Activated naive CD4-positive, alpha-beta T cell treated with anti-CD3 and anti-CD28 coated beads for 36 hours (primary cell): ENCODE measurements at regions not wholly inside any gene's neighbourhood (a gene's known extent, or its start where the extent isn't known, plus 50 kb on each side); places are given as distances from the start of the nearest gene placed in this dataset.
A peak's percentile ranks its signal among the peaks of the same experiment; 100 is the strongest.

ENCODE experiments used
- CTCF ChIA-PET: fragments of 350-600 bp; sonication (Branson Sonifier 250); formaldehyde crosslinking; loops from one replicate; lab custom pipeline; 2021; ENCODE audit warnings: antibody characterized with exemption; lab: Charles Lee
- DNase-seq: peaks from one replicate; pipeline ENCODE4 v3.0.0-alpha.2; 2020
- H3K27ac Mint-ChIP-seq: one replicate; pipeline ENCODE4 v1.8.0; 2021; ENCODE audit warnings: mild to moderate bottlenecking, mixed read lengths
- H3K27me3 Mint-ChIP-seq: one replicate; pipeline ENCODE4 v1.8.0; 2021; ENCODE audit warnings: low read depth, mixed read lengths
- H3K36me3 Mint-ChIP-seq: one replicate; pipeline ENCODE4 v1.8.0; 2021; ENCODE audit warnings: low read depth, mixed read lengths
- H3K4me1 Mint-ChIP-seq: one replicate; pipeline ENCODE4 v1.8.0; 2021; ENCODE audit warnings: low read depth, mixed read lengths
- H3K4me3 Mint-ChIP-seq: one replicate; pipeline ENCODE4 v1.8.0; 2021; ENCODE audit warnings: mild to moderate bottlenecking, moderate library complexity, mixed read lengths
- H3K9me3 Mint-ChIP-seq: one replicate; pipeline ENCODE4 v1.8.0; 2021; ENCODE audit warnings: mixed read lengths
- intact Hi-C: fragments of 100-400 bp; cut with micrococcal nuclease; formaldehyde crosslinking; loops from one replicate; pipeline ENCODE4 v1.15.1; 2023

DNA sequence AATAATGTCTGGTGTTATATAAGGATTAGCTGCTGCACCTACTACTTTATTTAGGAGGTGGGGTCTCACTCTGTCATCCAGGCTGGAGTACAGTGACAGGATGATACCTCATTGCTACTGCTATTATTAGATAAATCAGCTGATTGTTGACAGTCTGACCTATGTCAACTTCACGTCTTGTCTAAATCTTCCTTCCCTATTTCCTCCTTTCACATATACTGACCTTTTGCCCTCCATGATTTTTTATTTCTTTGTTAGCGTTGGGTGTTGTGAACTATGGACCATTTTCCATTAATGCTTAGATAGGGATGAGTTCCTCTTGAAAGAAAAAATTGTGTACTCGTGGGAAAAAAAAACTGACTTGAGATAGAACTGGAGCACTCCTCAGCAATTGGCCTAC, 109.9 kb upstream of the BEND6 start:
- intact Hi-C loops = no loop called here

DNA sequence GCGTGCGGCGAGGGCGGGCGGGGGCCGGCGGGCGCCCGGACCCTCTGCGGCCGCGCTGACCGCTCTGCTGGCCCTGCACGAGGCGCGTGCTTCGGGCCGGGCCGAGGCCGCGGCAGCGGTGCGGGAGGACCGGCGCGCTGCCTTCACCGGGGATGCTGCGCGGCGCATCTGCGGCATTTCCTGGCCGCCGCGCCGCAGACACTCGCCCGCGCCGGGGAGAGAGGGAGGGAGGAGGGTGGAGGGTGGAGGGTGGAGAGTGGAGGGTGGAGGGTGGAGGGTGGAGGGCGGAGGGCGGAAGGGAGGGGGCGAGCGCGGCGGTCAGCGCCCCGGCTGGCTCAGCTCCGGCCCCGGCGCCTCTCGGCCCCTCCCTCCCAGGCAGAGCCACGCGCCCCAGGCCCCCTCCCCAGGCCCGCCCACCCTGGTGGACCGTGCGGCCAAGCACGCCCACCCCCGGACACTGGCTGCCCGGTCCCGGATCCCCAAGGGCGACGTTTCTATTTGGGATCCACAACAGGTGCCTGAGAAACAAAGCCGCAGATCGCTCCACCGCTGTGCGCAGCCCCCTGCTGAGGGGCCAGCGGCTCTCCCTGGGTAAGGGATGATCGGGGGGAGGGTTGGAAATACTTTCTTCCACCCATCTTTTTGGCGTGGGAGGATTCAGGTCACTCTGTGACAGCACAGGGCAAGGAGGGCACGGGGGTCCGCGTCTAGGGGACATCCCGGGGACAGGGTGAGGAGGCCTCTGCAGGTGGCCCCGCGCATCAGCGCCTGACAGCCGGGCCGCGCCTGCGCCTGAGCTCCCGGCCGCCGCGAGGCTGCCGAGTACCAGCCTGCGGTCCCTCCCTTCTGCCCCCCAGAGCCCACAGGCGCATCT, 111.2 kb upstream of the BEND6 start:
- Mint-ChIP-seq H3K9me3 (no peaks in the 10 kb centered on the region), H3K4me3 (peak overlapping the region; percentile 84), H3K4me1 (peaks cover 6% of the 10 kb centered on the region), H3K27ac (no peak overlapping the region), H3K36me3 (no peaks in the 10 kb centered on the region), H3K27me3 (peaks cover 33% of the 10 kb centered on the region)
- intact Hi-C loops = loop anchor here (1.0 kb wide), 1 partner anchor 111 kb away; no protein-coding TSS in a partner anchor
- CTCF ChIA-PET = interaction anchor here (0.6 to 1.1 kb wide), 9 partner anchors 9 to 268 kb away, joined by 3 to 4 read pairs (median 3); no protein-coding TSS in a partner anchor
- peak; percentile 71 for DNase-seq

More for the DNA sequence above, 109.9 kb upstream of the BEND6 start:
- no peak for DNase-seq
- Mint-ChIP-seq H3K27ac (no peak overlapping the region), H3K4me3 (no peak overlapping the region), H3K9me3 (no peaks in the 10 kb centered on the region), H3K27me3 (peaks cover 33% of the 10 kb centered on the region), H3K36me3 (no peaks in the 10 kb centered on the region), H3K4me1 (peaks cover 6% of the 10 kb centered on the region)
- CTCF ChIA-PET = interaction anchor here (0.9 to 4.3 kb wide), 3 partner anchors 93 to 137 kb away, joined by 3 to 17 read pairs (median 13); no protein-coding TSS in a partner anchor

DNA sequence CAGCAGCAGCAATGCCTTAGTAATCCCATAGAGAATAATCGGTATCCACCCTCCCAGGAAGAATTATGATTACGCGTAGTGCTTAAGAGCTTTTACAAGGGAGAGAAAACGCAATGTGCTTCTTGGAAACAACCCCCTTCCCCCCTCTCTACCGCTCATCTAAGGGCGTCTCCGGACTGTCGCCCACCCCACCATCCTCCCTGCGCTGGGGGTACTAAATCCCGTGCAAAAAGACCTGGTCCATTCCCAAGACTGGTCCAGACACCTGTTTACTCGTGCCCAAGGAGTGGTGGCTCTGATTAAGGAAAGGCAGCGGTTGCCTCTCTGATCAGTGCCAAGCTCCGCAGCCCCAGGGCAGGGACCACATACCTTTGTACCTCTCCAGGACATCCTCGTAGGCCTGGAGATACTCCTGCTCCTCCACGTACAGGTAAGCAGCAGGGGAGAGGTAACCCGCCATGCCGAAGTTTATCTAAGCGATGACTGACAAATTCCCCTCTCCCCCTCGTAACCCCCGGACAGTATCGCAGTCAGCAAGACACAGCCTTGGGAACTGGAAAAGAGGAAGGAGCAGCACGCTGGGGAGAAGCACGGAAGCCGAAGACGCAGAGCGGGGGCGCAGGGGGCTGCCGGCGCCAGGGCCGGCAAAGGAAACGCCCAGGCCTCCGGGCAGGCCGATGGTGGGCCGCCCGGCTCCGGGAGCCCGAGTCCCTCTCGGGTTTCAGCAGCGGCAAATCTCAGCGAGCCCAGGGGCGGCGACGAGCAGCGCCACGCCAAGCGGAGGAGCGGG, 112.0 kb upstream of the BEND6 start:
- H3K27me3 Mint-ChIP-seq = peaks cover 41% of the 10 kb centered on the region
- peak overlapping the region; percentile 84 for H3K4me3 Mint-ChIP-seq
- no peaks in the 10 kb centered on the region for H3K9me3 Mint-ChIP-seq
- intact Hi-C loops = no loop called here
- H3K4me1 Mint-ChIP-seq = peaks cover 6% of the 10 kb centered on the region
- DNase-seq = peak; percentile 5
- H3K27ac Mint-ChIP-seq = no peak overlapping the region
- CTCF ChIA-PET = interaction anchor here (1.1 kb wide), 1 partner anchor 127 kb away, joined by 3 read pairs; no protein-coding TSS in a partner anchor
- no peaks in the 10 kb centered on the region for H3K36me3 Mint-ChIP-seq

DNA sequence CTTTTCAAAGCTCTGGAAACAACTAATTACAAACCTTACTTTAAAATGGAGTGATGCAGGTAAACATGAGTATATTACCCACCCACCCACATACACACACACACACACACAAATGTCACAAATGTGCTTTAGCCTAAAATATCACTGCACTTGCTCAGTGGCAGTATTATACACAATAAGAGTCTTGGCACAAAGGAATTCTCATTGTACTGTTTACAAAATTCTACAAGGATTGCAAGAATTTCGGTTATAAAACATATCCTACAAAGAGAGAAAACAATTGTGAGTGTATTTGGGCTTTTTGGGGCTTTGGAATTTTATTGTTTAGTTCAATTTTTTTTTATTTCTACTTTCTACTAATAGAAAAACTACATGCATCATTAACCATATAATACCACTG, 113.2 kb upstream of the BEND6 start:
- intact Hi-C loops = no loop called here
- no peaks in the 10 kb centered on the region for H3K36me3 Mint-ChIP-seq
- peaks cover 48% of the 10 kb centered on the region for H3K27me3 Mint-ChIP-seq
- no peak overlapping the region for H3K27ac Mint-ChIP-seq
- no peak for DNase-seq
- H3K4me1 Mint-ChIP-seq = peaks cover 6% of the 10 kb centered on the region
- H3K9me3 Mint-ChIP-seq = no peaks in the 10 kb centered on the region
- H3K4me3 Mint-ChIP-seq = no peak overlapping the region
- CTCF ChIA-PET = interaction anchor here (0.8 to 1.5 kb wide), 3 partner anchors 10 to 133 kb away, joined by 3 to 5 read pairs (median 3); no protein-coding TSS in a partner anchor

DNA sequence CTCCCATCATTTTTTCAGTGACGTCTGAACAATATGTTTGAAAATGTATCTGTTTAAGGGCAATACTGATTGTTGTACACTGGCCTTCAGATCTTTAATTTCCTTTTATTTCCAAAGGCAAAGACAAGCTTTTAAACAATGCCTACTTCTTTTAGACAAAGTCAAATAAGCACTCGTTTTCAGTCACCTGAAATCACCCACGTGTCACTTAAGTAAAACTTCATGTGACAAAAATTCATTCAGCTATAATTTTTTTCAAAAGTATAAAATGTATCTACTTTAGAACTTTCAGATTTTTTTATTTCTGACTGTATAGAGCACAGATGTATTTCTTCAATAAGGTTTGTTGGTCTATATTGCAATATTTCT, 113.5 kb upstream of the BEND6 start:
- CTCF ChIA-PET = interaction anchor here (0.8 to 1.5 kb wide), 3 partner anchors 11 to 132 kb away, joined by 3 to 5 read pairs (median 3); no protein-coding TSS in a partner anchor
- peaks cover 46% of the 10 kb centered on the region for H3K27me3 Mint-ChIP-seq

DNA sequence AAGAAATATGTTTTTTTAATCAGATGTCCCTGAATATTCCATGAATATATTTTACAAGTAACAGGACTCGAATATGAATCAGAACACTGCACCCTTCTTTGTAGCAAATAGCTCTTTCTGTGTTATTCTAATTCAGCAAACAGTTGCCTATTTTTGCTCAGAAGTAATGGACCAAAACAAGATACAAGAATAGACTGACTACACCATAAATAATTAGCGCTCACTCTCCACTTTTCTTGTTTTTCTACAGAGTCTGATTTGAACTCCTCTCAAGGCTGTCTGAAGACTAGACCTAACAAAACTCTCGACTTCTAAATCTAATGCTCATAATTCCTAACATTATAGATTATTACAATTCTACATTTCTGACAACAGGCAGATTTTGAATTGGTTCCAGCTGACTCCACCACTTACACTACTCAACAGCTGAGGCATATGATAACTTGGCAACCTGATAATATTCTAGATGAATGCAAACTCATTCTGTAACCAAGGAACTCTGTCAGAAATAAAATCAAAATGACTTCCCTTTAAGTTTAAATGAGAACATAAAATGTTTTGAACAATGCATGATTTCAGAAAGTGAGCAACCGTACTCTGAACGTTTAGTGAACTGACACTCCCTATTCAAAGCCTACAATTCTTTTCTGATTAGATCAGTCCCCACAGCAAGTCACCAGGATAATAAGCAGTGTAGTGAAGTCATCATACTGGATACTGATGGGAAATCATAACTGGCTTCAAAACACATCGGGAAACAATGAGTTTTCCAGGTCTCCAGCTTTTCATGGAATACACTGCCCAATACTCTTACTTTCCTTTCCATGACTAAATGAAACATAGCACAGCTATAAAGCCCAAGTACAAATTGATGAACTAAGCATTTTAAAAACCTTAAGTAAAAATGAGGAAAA, 114.2 kb upstream of the BEND6 start:
- intact Hi-C loops = no loop called here
- CTCF ChIA-PET = interaction anchor here (0.8 to 1.5 kb wide), 4 partner anchors 10 to 132 kb away, joined by 3 to 5 read pairs (median 3); no protein-coding TSS in a partner anchor
- H3K27me3 Mint-ChIP-seq = peaks cover 46% of the 10 kb centered on the region
- no peak overlapping the region for H3K27ac Mint-ChIP-seq
- H3K9me3 Mint-ChIP-seq = no peaks in the 10 kb centered on the region
- no peak for DNase-seq
- H3K4me3 Mint-ChIP-seq = no peak overlapping the region
- no peaks in the 10 kb centered on the region for H3K36me3 Mint-ChIP-seq
- peaks cover 6% of the 10 kb centered on the region for H3K4me1 Mint-ChIP-seq

More for the DNA sequence above, 113.5 kb upstream of the BEND6 start:
- DNase-seq = no peak
- intact Hi-C loops = no loop called here
- H3K36me3 Mint-ChIP-seq = no peaks in the 10 kb centered on the region
- H3K4me3 Mint-ChIP-seq = no peak overlapping the region
- no peak overlapping the region for H3K27ac Mint-ChIP-seq
- peaks cover 6% of the 10 kb centered on the region for H3K4me1 Mint-ChIP-seq
- H3K9me3 Mint-ChIP-seq = no peaks in the 10 kb centered on the region

DNA sequence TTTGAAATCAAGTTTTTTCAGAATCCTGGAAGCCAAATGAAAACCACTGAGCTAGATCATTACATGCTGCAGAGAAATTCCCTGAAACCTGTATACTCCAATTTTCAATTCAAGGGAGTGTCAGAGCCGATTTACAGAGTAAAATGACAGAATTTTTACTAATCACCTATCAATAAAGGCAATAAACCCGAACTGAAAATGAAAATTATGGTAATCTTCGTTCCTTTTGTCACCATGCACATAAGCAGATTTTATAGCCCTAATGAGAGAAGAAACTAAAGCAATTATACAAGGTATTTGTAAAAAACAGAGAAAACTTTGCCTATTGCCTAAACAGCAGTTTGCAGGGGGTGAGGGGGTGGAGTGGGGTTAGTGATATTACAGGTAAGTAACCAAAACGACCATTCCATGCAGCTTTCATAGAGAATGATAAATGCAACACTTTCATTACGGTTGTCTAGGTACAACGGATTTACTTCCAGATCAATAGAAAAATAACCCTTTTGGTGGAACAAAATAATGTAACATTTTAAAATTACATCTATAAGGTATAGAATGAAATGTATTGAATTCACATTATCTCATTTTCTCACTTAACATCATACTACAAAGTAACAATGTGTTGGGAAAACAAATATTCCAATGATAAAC, 115.2 kb upstream of the BEND6 start:
- Mint-ChIP-seq H3K27me3 (peaks cover 52% of the 10 kb centered on the region), H3K4me1 (peaks cover 6% of the 10 kb centered on the region), H3K9me3 (no peaks in the 10 kb centered on the region), H3K36me3 (no peaks in the 10 kb centered on the region), H3K4me3 (no peak overlapping the region), H3K27ac (no peak overlapping the region)
- no peak for DNase-seq
- intact Hi-C loops = no loop called here
- CTCF ChIA-PET = no interaction called here

DNA sequence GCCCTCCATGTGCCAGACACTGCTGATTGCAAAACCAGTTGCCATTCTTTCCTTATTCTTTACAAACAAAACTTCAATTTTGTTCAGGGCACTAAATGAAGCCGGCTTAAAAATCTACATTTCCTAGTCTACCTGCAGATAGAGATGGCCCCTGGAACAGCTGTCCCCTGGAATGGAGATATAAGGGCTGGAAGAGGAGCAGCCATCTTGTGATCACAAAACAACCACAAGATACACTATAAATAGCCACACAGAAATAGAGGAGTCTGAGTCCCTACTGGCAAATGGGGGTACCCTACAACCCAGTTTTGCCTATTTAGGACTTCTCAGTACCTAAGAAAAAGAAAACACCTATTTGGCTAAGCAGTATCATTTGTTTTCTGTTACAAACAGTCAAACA, 115.9 kb upstream of the BEND6 start:
- Mint-ChIP-seq H3K4me1 (peaks cover 6% of the 10 kb centered on the region), H3K27ac (no peak overlapping the region), H3K36me3 (no peaks in the 10 kb centered on the region), H3K9me3 (no peaks in the 10 kb centered on the region), H3K4me3 (no peak overlapping the region), H3K27me3 (peaks cover 55% of the 10 kb centered on the region)
- CTCF ChIA-PET = no interaction called here
- no peak for DNase-seq
- intact Hi-C loops = no loop called here

DNA sequence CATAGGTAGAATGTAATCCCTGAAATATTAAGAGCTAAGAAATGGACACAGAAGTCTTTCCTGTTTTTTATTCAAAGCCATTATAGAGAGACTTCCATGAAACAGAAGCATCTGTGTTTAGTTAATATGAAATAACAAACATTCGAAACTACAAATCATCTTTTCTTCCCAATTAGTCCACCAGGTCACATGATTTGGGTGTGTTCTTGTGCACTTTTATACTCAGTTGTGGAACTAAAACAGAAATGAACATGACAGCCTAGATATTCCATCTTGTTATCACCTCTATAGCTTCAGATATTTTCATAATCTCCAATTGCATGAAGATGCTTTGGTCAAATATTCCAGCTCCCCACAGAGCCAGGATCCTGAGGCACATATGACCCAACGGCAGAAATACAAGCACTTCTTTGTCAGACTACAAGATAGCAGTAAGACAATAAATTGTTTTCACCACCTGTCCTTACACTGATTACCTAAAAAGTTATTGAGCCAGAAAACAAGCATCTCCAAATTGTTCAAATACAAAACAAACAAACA, 116.8 kb upstream of the BEND6 start:
- H3K36me3 Mint-ChIP-seq = no peaks in the 10 kb centered on the region
- H3K27me3 Mint-ChIP-seq = peaks cover 56% of the 10 kb centered on the region
- no peak overlapping the region for H3K4me3 Mint-ChIP-seq
- H3K27ac Mint-ChIP-seq = no peak overlapping the region
- CTCF ChIA-PET = interaction anchor here (0.7 kb wide), 1 partner anchor 29 kb away, joined by 3 read pairs; no protein-coding TSS in a partner anchor
- intact Hi-C loops = no loop called here
- no peak for DNase-seq
- H3K9me3 Mint-ChIP-seq = no peaks in the 10 kb centered on the region
- peaks cover 6% of the 10 kb centered on the region for H3K4me1 Mint-ChIP-seq

DNA sequence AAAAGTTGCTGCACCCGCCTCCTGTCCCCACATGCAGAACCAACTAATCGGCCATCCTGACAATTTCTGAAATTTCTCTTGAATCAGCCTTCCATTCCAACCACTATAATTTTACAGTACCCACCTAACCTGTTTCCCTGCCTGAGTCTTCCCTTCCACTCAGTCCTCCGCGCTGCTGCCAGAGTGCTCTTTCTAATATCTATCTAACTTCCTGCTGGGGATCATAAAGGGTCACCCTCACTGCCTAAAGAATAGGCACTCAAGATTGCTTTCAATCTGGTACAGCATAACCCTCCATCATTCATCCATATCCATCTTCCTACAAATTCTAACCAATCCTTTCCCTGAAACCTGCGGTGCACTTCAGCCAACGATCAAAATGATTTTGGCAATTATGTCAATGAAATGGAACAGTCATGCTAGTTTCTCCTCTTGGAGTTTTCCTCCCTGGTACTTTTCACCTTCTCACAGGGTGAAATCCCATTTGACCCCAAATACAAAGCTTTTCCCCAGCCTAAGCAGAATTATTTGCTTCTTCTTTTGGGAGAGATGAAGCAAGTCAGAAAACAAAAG, 117.5 kb upstream of the BEND6 start:
- intact Hi-C loops = no loop called here
- H3K9me3 Mint-ChIP-seq = no peaks in the 10 kb centered on the region
- no peak overlapping the region for H3K4me3 Mint-ChIP-seq
- no peaks in the 10 kb centered on the region for H3K4me1 Mint-ChIP-seq
- CTCF ChIA-PET = interaction anchor here (0.7 kb wide), 1 partner anchor 30 kb away, joined by 3 read pairs; no protein-coding TSS in a partner anchor
- H3K27ac Mint-ChIP-seq = no peak overlapping the region
- H3K27me3 Mint-ChIP-seq = peaks cover 54% of the 10 kb centered on the region
- H3K36me3 Mint-ChIP-seq = no peaks in the 10 kb centered on the region
- no peak for DNase-seq

DNA sequence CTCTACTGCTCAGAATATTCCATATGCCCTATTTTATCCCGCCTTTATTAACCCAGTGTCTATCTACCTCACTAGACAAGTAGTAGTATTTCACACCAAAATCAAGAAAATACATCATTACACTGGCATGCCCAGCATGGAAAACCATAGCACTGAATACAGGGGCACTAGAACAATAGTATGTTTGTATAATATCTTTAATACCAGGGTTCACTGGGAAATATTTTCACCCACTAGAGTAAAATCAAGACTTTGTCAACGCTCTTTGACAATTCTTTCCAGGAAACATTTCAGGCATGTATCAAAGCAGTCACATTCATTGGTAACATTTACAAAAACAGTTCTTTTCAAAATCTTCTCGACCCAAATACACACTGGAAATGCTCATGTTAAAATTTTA, 119.3 kb upstream of the BEND6 start:
- CTCF ChIA-PET = no interaction called here
- H3K36me3 Mint-ChIP-seq = no peaks in the 10 kb centered on the region
- peaks cover 43% of the 10 kb centered on the region for H3K27me3 Mint-ChIP-seq
- no peak for DNase-seq
- H3K4me3 Mint-ChIP-seq = no peak overlapping the region
- intact Hi-C loops = no loop called here
- H3K4me1 Mint-ChIP-seq = no peaks in the 10 kb centered on the region
- H3K9me3 Mint-ChIP-seq = no peaks in the 10 kb centered on the region
- H3K27ac Mint-ChIP-seq = no peak overlapping the region
